ENCODE measurements at regions not wholly inside any gene's neighbourhood (a gene's known extent, or its start where the extent isn't known, plus 50 kb on each side); places are given as distances from the start of the nearest gene placed in this dataset.

DNA sequence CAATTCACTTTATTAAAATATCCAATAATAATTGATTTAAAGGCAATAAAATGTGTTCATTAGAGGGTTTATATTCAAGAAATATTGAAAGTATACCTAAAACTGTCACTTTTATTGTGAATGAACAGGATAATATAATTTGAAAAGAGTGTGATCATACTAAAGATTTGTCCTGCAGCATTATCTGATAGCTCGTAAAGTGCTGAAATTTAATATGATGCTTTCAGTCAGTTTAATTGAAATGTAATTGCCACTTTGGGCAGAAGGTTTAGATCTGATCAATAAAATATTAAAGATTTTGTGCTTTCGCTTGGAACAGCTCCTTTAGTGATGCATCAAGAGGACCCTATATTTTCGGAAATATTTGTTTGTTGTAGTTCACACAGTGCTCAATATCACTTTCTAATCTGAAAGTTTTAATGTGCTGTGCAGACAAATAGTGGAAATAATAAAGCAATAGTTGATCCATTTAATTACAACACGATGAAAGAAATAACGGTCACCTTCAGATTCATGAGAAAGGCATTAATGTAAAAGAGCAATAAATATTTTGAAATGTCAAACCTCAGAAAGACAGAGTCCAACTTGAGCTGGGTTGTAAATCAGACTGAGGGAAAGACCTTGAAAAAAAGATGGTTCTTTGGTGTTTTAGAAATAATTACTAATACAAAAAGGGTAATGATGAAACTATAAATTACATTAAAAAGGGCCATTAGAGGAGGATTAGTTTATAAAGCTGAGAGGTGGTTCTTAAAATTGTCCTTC, 129.7 kb upstream of the MEIS2 start:
- FAIRE-seq (no peak), ATAC-seq (no peak)

GRCh38 chr15:37245358-37245757, 145.0 kb upstream of the MEIS2 start:
- FAIRE-seq = no peak
- Histone ChIP-seq H3K4me2 (no peak overlapping the region), H3K4me1 (no peaks in the 10 kb centered on the region), H3K9me3 (no peaks in the 10 kb centered on the region), H3K27ac (no peak overlapping the region), H3K4me3 (no peak overlapping the region)
- TF ChIP-seq NFE2L2 (conservative IDR thresholded peaks at IDR 0.05; ENCODE audit: low read length) (no peak), CBX2 (IDR thresholded peaks at IDR 0.05; ENCODE audit: borderline replicate concordance, low read depth) (no peak), FOSL2 (IDR thresholded peaks at IDR 0.05) (no peak), FOSL2 (CRISPR knock-in tag; IDR thresholded peaks at IDR 0.05) (no peak), E2F6 (IDR thresholded peaks at IDR 0.05; ENCODE audit: borderline replicate concordance, low read depth) (no peak), JUN (IDR thresholded peaks at IDR 0.05) (no peak), ELK1 (IDR thresholded peaks at IDR 0.05; ENCODE audit: low read depth, low read length) (no peak)
- POLR2A ChIA-PET = no interaction called here
- CTCF ChIA-PET = no interaction called here
- DNase-seq (ENCODE audit: low read depth in 1 of 2, low spot score in 1 of 2) = no peak
- ATAC-seq = no peak
- 0% methylated on average over 2 of the region's 2 CpGs for WGBS (ENCODE audit: missing lambda C conversion rate)

More for the DNA sequence above, 129.7 kb upstream of the MEIS2 start:
- ChIA-PET CTCF (no interaction called here), POLR2A (no interaction called here)
- Histone ChIP-seq H3K27ac (no peak overlapping the region), H3K4me2 (no peak overlapping the region), H3K4me3 (no peak overlapping the region), H3K4me1 (no peaks in the 10 kb centered on the region), H3K9me3 (no peaks in the 10 kb centered on the region)
- no peak for TF ChIP-seq MAZ (IDR thresholded peaks at IDR 0.05; ENCODE audit: borderline replicate concordance, low read depth, low read length)
- TF ChIP-seq ZFP36 (IDR thresholded peaks at IDR 0.05; ENCODE audit: borderline replicate concordance, partially characterized antibody) = no peak
- TF ChIP-seq, protein P1, sequence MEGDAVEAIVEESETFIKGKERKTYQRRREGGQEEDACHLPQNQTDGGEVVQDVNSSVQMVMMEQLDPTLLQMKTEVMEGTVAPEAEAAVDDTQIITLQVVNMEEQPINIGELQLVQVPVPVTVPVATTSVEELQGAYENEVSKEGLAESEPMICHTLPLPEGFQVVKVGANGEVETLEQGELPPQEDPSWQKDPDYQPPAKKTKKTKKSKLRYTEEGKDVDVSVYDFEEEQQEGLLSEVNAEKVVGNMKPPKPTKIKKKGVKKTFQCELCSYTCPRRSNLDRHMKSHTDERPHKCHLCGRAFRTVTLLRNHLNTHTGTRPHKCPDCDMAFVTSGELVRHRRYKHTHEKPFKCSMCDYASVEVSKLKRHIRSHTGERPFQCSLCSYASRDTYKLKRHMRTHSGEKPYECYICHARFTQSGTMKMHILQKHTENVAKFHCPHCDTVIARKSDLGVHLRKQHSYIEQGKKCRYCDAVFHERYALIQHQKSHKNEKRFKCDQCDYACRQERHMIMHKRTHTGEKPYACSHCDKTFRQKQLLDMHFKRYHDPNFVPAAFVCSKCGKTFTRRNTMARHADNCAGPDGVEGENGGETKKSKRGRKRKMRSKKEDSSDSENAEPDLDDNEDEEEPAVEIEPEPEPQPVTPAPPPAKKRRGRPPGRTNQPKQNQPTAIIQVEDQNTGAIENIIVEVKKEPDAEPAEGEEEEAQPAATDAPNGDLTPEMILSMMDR (IDR thresholded peaks at IDR 0.05) = no peak
- no peak for TF ChIP-seq KDM1A (IDR thresholded peaks at IDR 0.05; ENCODE audit: low read depth)
- TF ChIP-seq E2F6 (IDR thresholded peaks at IDR 0.05; ENCODE audit: borderline replicate concordance, low read depth) = no peak
- no peak for TF ChIP-seq CHD4 (IDR thresholded peaks at IDR 0.05; ENCODE audit: borderline replicate concordance)
- TF ChIP-seq RNF2 (IDR thresholded peaks at IDR 0.05; ENCODE audit: borderline replicate concordance, low read depth) = no peak
- no peak for DNase-seq (ENCODE audit: low read depth in 1 of 2, low spot score in 1 of 2)
- 23% methylated on average over 5 of the region's 5 CpGs for WGBS (ENCODE audit: missing lambda C conversion rate)

GRCh38 chr15:37246065-37246464, 145.7 kb upstream of the MEIS2 start:
- H3K27ac ChIP-seq = no peak overlapping the region
- CTCF ChIA-PET = no interaction called here
- POLR2A ChIA-PET = no interaction called here
- no peak for FAIRE-seq
- no peaks in the 10 kb centered on the region for H3K9me3 ChIP-seq
- ATAC-seq = no peak
- no peak overlapping the region for H3K4me2 ChIP-seq
- DNase-seq (ENCODE audit: low read depth in 1 of 2, low spot score in 1 of 2) = no peak
- no peak for TF ChIP-seq GATA3 (IDR thresholded peaks at IDR 0.05; ENCODE audit: borderline replicate concordance)
- TF ChIP-seq USF2 (IDR thresholded peaks at IDR 0.05) = no peak
- no peak for TF ChIP-seq HOXB5 (CRISPR knock-in tag; IDR thresholded peaks at IDR 0.05)
- TF ChIP-seq POLR2AphosphoS2 (conservative IDR thresholded peaks at IDR 0.05; ENCODE audit: low read length) = no peak
- TF ChIP-seq RCOR1 (IDR thresholded peaks at IDR 0.05; ENCODE audit: low read depth, low read length) = no peak
- TF ChIP-seq ZC3H11A (IDR thresholded peaks at IDR 0.05) = no peak
- no peak for TF ChIP-seq ELK1 (IDR thresholded peaks at IDR 0.05; ENCODE audit: low read depth, low read length)
- TF ChIP-seq FOSB (CRISPR knock-in tag; IDR thresholded peaks at IDR 0.05) = no peak
- no peak for TF ChIP-seq KDM5A (IDR thresholded peaks at IDR 0.05)
- no peak for TF ChIP-seq JUNB (IDR thresholded peaks at IDR 0.05)
- no peak for TF ChIP-seq ESRRA (IDR thresholded peaks at IDR 0.05; ENCODE audit: borderline replicate concordance, low read length)
- TF ChIP-seq ATOH8 (CRISPR knock-in tag; IDR thresholded peaks at IDR 0.05; ENCODE audit: low read depth) = no peak
- no peak for TF ChIP-seq MYC (IDR thresholded peaks at IDR 0.05; ENCODE audit: borderline replicate concordance, low read length)
- no peak for TF ChIP-seq EHMT2 (IDR thresholded peaks at IDR 0.05; ENCODE audit: low read depth)
- TF ChIP-seq BHLHE40 (IDR thresholded peaks at IDR 0.05; ENCODE audit: low read depth, low read length) = no peak
- TF ChIP-seq ZFP36 (IDR thresholded peaks at IDR 0.05; ENCODE audit: borderline replicate concordance, partially characterized antibody) = no peak
- no peak for TF ChIP-seq KDM1A (IDR thresholded peaks at IDR 0.05; ENCODE audit: low read depth)
- H3K4me3 ChIP-seq = no peak overlapping the region
- H3K4me1 ChIP-seq = no peaks in the 10 kb centered on the region
- 52% methylated on average over 1 of the region's 1 CpG for WGBS (ENCODE audit: missing lambda C conversion rate)

Measured in A549 (cell line).